BJ (cell line): ENCODE measurements at regions not wholly inside any gene's neighbourhood (a gene's known extent, or its start where the extent isn't known, plus 50 kb on each side); places are given as distances from the start of the nearest gene placed in this dataset.

Experiments
- CTCF ChIA-PET: fragments of 350-600 bp; formaldehyde crosslinking; extraction: SDS; loops from one replicate; lab custom pipeline; 2021; ENCODE audit warnings: antibody characterized with exemption, inconsistent platforms; lab: Yijun Ruan, JAX
- POLR2A ChIA-PET: fragments of 300-600 bp; sonication (Branson Sonifier 250); formaldehyde crosslinking; extraction: SDS; loops from one replicate; lab custom pipeline; 2021; ENCODE audit warnings: antibody characterized with exemption; lab: Charles Lee
- DNase-seq: peaks from one replicate; pipeline ENCODE4 v3.0.0-alpha.2; 2011; ENCODE audit warnings: low read depth
- H3K27me3 ChIP-seq: 2 replicates; pipeline ENCODE4 v1.6.0; 2011; ENCODE audit warnings: low read length; ENCODE audit not compliant: control insufficient read depth, insufficient read depth
- H3K36me3 ChIP-seq: 2 replicates; pipeline ENCODE4 v1.5.1; 2011; ENCODE audit warnings: low read length; ENCODE audit not compliant: control insufficient read depth, insufficient read depth
- H3K4me3 ChIP-seq: 2 replicates; pipeline ENCODE4 v1.5.1; 2011; ENCODE audit warnings: low read depth, mild to moderate bottlenecking, control low read depth, low read length
- TF ChIP-seq, protein P1 (sequence below): IDR thresholded peaks from 2 replicates; pipeline ENCODE4 v1.5.1; 2011; ENCODE audit warnings: low read depth, mild to moderate bottlenecking, control low read depth, inconsistent platforms, low read length, moderate library complexity; ENCODE audit not compliant: insufficient read depth

DNA sequence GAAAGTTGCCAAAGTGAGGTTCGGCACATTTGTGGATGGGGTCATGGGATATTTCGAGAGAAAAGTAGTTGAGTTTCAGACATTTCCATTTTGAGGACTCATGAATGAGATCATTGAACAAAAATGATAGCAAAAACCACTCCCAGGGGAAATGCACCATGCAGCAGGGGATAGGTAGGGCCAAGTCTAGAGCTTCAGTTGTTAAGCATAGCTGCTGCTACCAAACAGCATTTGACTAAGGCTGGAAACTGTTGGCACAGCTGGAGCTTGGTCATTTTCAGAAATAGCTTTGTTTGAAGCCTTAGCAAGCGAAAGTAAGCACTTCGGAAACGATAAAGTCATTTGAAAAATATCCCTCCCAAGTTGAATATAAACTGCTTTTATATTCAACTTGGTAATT is 431.8 kb downstream of the SOCS6 start:
- POLR2A ChIA-PET: no interaction called here

DNA sequence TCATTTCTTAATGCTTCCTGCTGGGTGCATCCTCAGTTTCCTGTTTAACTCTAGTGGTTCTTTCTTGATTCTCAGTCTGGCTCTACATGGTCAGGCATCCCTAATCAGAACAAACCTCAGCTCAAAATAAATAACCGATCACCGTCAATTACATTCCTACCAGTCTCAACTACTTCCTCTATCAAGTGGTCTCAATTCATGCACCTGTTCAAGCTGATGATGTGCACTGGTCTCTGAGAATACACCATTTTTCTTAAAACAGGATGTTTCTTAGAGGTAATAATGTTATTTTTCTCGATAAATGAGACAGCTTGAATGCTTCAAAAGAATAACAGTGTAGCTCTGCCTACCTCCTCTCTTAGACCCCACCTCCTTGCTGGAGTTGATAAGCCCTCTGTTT is 420.9 kb downstream of the SOCS6 start:
- Histone ChIP-seq H3K4me3 (no peak overlapping the region), H3K27me3 (no peaks in the 10 kb centered on the region), H3K36me3 (no peaks in the 10 kb centered on the region)
- no peak for DNase-seq
- ChIA-PET CTCF (no interaction called here), POLR2A (no interaction called here)
- TF ChIP-seq, protein P1, sequence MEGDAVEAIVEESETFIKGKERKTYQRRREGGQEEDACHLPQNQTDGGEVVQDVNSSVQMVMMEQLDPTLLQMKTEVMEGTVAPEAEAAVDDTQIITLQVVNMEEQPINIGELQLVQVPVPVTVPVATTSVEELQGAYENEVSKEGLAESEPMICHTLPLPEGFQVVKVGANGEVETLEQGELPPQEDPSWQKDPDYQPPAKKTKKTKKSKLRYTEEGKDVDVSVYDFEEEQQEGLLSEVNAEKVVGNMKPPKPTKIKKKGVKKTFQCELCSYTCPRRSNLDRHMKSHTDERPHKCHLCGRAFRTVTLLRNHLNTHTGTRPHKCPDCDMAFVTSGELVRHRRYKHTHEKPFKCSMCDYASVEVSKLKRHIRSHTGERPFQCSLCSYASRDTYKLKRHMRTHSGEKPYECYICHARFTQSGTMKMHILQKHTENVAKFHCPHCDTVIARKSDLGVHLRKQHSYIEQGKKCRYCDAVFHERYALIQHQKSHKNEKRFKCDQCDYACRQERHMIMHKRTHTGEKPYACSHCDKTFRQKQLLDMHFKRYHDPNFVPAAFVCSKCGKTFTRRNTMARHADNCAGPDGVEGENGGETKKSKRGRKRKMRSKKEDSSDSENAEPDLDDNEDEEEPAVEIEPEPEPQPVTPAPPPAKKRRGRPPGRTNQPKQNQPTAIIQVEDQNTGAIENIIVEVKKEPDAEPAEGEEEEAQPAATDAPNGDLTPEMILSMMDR: no peak

More for the DNA sequence above, 431.8 kb downstream of the SOCS6 start:
- H3K27me3 ChIP-seq: no peaks in the 10 kb centered on the region
- DNase-seq: no peak
- no peak overlapping the region for H3K4me3 ChIP-seq
- no peaks in the 10 kb centered on the region for H3K36me3 ChIP-seq
- TF ChIP-seq, protein P1: no peak
- CTCF ChIA-PET: interaction anchor here (0.5 kb wide), 1 partner anchor 1603 kb away, joined by 3 read pairs; no protein-coding TSS in a partner anchor

DNA sequence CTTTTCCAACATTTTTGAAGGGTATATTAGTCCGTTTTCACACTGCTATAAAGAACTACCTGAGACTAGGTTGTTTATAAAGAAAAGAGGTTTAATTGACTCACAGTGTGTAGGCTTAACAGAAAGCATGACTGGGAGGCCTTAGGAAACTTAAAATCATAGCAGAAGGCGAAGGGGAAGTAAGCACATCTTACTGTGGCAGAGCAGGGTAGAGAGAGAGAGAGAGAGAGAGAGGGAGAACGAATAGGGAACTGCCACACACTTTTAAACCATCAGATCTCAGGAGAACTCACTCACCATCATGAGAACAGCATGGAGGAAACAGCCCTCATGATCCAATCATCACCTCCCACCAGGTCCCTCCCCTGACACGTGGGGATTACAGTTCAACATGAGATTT is 420.3 kb downstream of the SOCS6 start:
- Histone ChIP-seq H3K4me3 (no peak overlapping the region), H3K36me3 (no peaks in the 10 kb centered on the region), H3K27me3 (no peaks in the 10 kb centered on the region)
- TF ChIP-seq, protein P1: no peak
- ChIA-PET POLR2A (no interaction called here), CTCF (no interaction called here)
- no peak for DNase-seq

DNA sequence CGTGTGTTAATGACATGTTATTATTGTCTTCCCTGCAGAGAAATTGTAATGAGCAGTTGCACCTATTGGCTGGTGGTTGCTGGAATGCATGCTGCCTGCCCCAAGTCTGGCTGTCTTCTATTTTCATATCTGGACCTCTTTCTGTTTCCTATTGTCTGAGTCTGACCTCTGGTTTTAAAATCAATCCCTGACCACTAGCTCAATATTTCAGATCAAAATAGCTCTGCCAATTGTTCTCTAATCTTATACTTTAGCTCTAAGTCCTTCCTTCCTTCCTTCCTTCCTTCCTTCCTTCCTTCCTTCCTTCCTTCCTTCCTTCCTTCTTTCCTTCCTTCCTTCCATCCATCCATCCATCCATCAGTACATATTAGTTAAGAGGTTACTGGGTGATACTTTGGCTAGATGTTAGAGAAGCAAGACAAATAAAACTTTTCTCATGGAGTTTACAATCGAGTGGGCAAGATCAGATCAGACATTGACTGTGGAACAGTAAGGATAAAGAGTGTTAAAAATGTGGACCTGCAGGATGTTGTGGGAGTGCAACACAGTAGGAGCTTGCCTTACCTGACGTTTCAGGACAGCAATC is 417.1 kb downstream of the SOCS6 start:
- POLR2A ChIA-PET: no interaction called here
- Histone ChIP-seq H3K27me3 (no peaks in the 10 kb centered on the region), H3K36me3 (no peaks in the 10 kb centered on the region), H3K4me3 (no peak overlapping the region)
- TF ChIP-seq, protein P1: no peak
- no peak for DNase-seq
- CTCF ChIA-PET: no interaction called here

DNA sequence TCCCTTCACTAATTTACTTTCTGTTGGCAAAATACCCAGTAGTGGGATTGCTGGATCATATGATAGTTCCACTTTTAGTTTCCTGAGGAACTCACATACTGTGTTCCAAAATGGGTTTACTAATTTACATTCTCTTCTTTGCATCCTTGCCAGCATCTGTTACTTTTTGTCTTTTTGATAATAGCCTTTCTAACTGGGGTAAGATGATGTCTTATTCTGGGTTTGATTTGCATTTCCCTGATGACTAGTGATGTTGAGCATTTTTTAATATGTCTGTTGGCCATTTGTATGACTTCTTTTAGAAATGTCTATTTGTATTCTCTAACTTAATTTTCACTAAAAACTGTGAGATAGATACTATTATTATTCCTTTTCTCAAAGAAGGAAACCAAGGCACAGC is 411.7 kb downstream of the SOCS6 start:
- no peak for DNase-seq
- Histone ChIP-seq H3K27me3 (no peaks in the 10 kb centered on the region), H3K4me3 (no peak overlapping the region), H3K36me3 (no peaks in the 10 kb centered on the region)
- TF ChIP-seq, protein P1: no peak
- CTCF ChIA-PET: no interaction called here
- POLR2A ChIA-PET: no interaction called here
